ENCODE measurements at regions not wholly inside any gene's neighbourhood (a gene's known extent, or its start where the extent isn't known, plus 50 kb on each side); places are given as distances from the start of the nearest gene placed in this dataset.
"Not testable (repeated sequence)": the region's sequence is repeated elsewhere in the genome, so short reads cannot be mapped to it uniquely, and the experiment has no call there.

GRCh38 chr3:31285833-31286486 lies 246.8 kb upstream of the STT3B start:
- no peak for DNase-seq

- no peak for DNase-seq
These were observed 244.5 kb upstream of the STT3B start for GRCh38 chr3:31288224-31288623.

- DNase-seq = peak in 4 of 56 donors; percentile 2 to 7 (median 3)
These were observed 244.1 kb upstream of the STT3B start for GRCh38 chr3:31288641-31289100.

- no peak for DNase-seq
These were observed 243.1 kb upstream of the STT3B start for GRCh38 chr3:31289584-31289983.

- no peak for DNase-seq
These were observed 242.7 kb upstream of the STT3B start for GRCh38 chr3:31290046-31290445.

GRCh38 chr3:31291818-31292217 lies 240.9 kb upstream of the STT3B start:
- no peak for DNase-seq

GRCh38 chr3:31294430-31295149 lies 238.1 kb upstream of the STT3B start:
- DNase-seq = no peak

GRCh38 chr3:31295150-31295765 lies 237.5 kb upstream of the STT3B start:
- no peak for DNase-seq

- DNase-seq = no peak
These were observed 234.9 kb upstream of the STT3B start for GRCh38 chr3:31297726-31298298.

- no peak for DNase-seq
These were observed 232.0 kb upstream of the STT3B start for GRCh38 chr3:31300456-31301443.

- DNase-seq = no peak
These were observed 230.4 kb upstream of the STT3B start for GRCh38 chr3:31302343-31302742.

GRCh38 chr3:31305340-31305739 lies 227.4 kb upstream of the STT3B start:
- peak in 1 of 56 donors; percentile 1 for DNase-seq

- no peak for DNase-seq
These were observed 225.5 kb upstream of the STT3B start for GRCh38 chr3:31307131-31307785.

GRCh38 chr3:31311559-31311958 lies 221.2 kb upstream of the STT3B start:
- no peak for DNase-seq

GRCh38 chr3:31312400-31312799 lies 220.3 kb upstream of the STT3B start:
- DNase-seq = no peak

GRCh38 chr3:31314258-31314657 lies 218.5 kb upstream of the STT3B start:
- no peak for DNase-seq

GRCh38 chr3:31319332-31319731 lies 213.4 kb upstream of the STT3B start:
- no peak for DNase-seq

- DNase-seq = no peak
These were observed 211.1 kb upstream of the STT3B start for GRCh38 chr3:31321620-31322019.

- DNase-seq = no peak
These were observed 210.3 kb upstream of the STT3B start for GRCh38 chr3:31322460-31322859.

GRCh38 chr3:31327826-31328357 lies 204.8 kb upstream of the STT3B start:
- not testable (repeated sequence) for DNase-seq

Data from amygdala (tissue), 56 donors.